ENCODE measurements at regions not wholly inside any gene's neighbourhood (a gene's known extent, or its start where the extent isn't known, plus 50 kb on each side); places are given as distances from the start of the nearest gene placed in this dataset.

DNA sequence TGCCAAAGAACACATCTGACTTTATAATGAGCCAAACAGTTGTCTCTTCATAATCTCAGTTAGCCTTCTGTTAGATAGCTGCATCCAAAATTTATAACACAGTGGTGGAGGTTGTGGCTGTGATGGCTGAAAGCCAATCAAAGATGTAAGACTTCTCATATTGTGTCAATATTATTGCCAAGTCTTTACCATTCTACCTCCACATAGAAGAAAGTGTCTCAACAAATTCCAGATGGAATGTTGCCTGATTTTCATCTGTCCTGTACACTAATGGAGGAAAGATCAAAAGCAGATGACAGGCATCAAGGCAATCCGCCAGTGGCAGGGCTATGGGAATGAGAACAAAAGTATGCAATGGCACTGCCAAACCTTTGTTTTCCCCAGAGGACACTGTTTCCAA, 813.1 kb upstream of the NOVA1 start:
- TF ChIP-seq, protein P1, sequence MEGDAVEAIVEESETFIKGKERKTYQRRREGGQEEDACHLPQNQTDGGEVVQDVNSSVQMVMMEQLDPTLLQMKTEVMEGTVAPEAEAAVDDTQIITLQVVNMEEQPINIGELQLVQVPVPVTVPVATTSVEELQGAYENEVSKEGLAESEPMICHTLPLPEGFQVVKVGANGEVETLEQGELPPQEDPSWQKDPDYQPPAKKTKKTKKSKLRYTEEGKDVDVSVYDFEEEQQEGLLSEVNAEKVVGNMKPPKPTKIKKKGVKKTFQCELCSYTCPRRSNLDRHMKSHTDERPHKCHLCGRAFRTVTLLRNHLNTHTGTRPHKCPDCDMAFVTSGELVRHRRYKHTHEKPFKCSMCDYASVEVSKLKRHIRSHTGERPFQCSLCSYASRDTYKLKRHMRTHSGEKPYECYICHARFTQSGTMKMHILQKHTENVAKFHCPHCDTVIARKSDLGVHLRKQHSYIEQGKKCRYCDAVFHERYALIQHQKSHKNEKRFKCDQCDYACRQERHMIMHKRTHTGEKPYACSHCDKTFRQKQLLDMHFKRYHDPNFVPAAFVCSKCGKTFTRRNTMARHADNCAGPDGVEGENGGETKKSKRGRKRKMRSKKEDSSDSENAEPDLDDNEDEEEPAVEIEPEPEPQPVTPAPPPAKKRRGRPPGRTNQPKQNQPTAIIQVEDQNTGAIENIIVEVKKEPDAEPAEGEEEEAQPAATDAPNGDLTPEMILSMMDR (conservative IDR thresholded peaks at IDR 0.05; ENCODE audit: low read depth, low read length) = no peak
- TF ChIP-seq SMC3 (IDR thresholded peaks at IDR 0.05; ENCODE audit: low read depth, low read length) (no peak), POLR2A (IDR thresholded peaks at IDR 0.05; ENCODE audit: low read depth, low read length) (no peak)

Measured in IMR-90 (cell line).